ENCODE measurements at regions not wholly inside any gene's neighbourhood (a gene's known extent, or its start where the extent isn't known, plus 50 kb on each side); places are given as distances from the start of the nearest gene placed in this dataset.
"Not testable (repeated sequence)": the region's sequence is repeated elsewhere in the genome, so short reads cannot be mapped to it uniquely, and the experiment has no call there.

GRCh38 chr16:55016515-55016914 lies 85.8 kb downstream of the IRX5 start:
- DNase-seq, result no peak

DNA sequence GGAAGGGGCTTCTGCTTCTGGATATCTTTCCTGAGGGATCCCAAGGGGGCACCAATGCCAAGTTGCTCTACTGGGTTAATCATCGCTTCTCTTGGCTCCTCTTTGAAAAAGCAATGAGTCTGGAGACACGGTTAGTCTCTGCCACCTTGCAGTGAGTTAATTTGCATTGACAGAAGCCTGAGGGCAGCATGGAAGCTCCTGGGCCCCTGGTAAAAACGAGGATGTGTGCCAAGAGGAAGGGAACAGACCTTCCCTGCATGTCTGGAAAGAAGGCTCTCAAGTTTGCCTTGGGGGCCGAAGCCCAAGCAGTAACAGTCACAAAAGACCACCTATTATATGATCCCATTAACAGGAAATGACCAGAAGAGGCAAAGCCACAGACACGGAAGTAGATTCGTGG lies 86.7 kb downstream of the IRX5 start:
- DNase-seq, result no peak

DNA sequence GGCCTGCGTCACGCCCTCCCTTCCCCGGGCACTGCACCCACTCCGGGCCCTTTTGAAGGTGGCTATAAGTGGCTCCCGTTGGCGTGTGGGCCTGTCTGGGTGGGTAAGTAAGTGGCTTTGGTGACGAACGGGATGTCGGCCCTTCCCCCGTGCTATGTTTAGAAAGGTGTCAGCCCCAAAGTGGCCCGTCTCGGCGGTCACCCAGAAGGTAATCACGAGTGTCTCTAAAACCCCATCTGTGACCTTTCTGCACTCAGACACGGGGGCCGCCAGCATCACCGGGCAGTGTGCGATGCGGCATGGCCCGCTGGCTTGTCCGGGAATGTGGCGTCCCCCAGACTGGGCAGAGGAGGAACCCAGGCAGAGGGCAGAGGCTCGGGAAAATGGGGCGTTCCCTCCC lies 88.2 kb downstream of the IRX5 start:
- no peak for DNase-seq

DNA sequence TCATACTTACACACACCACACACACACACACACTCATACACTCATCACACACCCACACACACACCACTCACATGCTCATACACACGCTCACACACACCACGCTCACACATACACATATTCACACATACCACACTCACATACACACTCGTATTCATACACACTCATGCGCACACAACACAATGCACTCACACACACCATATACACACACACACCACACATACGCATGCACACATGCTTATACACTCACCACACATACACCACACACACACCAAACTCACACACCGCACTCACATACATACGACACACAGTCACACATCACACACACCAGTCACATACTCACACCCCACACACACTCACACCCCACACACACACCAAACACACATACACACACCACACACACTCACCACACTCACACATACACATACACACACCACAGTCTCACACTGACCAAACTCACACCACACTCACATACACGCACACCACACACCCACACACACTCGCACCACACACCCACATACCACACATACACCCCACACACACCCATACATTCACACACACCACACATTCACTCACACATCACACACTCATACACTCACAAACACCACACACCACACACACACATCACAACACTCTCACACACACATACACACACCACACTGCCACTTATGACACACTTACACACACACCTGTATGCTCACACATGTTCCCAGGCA lies 88.9 kb downstream of the IRX5 start:
- DNase-seq, result no peak

GRCh38 chr16:55021595-55022475 lies 91.2 kb downstream of the IRX5 start:
- DNase-seq, result peak; percentile 7

- DNase-seq, result not testable (repeated sequence)
Observed at GRCh38 chr16:55027260-55027659, 96.6 kb downstream of the IRX5 start.

DNA sequence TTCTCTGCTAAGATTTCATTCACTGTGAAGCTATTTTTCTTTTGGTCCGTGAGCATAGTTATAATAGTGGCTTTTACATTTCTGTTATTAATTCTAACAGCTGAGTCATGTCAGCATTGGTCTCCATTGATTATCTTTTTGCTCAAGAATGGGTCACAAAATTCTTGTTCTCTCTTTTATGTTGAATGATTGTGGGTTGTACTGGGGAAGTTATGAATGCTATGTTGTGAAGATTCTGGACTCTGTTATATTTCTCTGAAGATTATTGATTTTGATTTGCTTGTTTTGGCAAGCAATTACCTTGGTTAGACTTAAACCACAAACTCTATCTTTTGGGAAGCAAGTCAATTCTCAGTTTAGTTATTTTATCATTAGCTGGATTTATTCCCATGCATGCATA lies 98.8 kb downstream of the IRX5 start:
- no peak for DNase-seq

GRCh38 chr16:55030944-55031343 lies 100.3 kb downstream of the IRX5 start:
- no peak for DNase-seq

- DNase-seq, result no peak
Observed at GRCh38 chr16:55031481-55031880, 100.8 kb downstream of the IRX5 start.

GRCh38 chr16:55033225-55034156 lies 102.8 kb downstream of the IRX5 start:
- DNase-seq, result no peak

DNA sequence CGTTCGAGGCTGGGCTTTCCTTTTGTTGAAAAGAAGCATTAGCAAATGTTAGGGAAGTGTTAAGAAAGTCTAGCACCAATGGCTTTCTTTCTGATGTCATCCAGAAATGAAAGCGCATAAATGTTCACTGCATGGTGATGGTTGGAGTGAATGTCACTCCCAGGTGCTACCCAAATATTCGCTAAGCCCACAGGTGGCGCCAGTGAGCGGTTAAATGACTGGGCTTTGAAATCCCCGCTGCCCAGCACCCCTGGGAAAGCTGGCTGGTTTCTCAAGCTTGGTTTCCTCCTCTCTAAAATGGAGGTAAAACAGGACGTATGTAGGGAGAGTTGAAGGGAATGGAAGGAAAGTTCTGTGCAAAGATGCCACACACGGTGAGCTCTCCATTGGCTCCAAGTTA lies 104.4 kb downstream of the IRX5 start:
- DNase-seq, result peak; percentile 56

- no peak for DNase-seq
Observed at GRCh38 chr16:55035956-55036355, 105.3 kb downstream of the IRX5 start.

- no peak for DNase-seq
Observed at GRCh38 chr16:55036371-55036821, 105.7 kb downstream of the IRX5 start.

- DNase-seq, result no peak
Observed at GRCh38 chr16:55037046-55037445, 106.4 kb downstream of the IRX5 start.

- DNase-seq, result no peak
Observed at GRCh38 chr16:55037966-55038365, 107.3 kb downstream of the IRX5 start.

- DNase-seq, result no peak
Observed at GRCh38 chr16:55039042-55039441, 108.4 kb downstream of the IRX5 start.

- DNase-seq, result no peak
Observed at GRCh38 chr16:55039511-55039910, 108.8 kb downstream of the IRX5 start.

DNA sequence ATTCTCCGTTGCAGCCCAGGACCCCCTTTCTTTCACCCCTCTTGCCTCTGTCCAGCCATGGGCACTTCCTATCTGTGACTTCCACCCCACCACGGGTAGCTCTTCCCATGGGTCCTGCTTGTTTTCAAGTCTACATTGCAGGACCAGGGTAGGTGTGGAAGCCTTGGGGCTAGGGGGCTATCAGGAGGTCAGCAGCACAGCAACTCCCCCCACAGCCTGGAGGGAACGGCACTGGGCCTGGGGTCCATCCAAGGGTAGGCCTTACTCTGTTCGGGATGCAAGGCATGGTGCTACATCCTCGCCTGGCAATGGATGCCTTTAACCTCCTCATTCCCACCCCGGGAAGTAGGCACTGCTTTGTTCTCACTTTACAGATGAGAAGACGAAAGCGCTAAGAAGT lies 109.3 kb downstream of the IRX5 start:
- DNase-seq, result no peak

- DNase-seq, result no peak
Observed at GRCh38 chr16:55040366-55041086, 109.9 kb downstream of the IRX5 start.

DNA sequence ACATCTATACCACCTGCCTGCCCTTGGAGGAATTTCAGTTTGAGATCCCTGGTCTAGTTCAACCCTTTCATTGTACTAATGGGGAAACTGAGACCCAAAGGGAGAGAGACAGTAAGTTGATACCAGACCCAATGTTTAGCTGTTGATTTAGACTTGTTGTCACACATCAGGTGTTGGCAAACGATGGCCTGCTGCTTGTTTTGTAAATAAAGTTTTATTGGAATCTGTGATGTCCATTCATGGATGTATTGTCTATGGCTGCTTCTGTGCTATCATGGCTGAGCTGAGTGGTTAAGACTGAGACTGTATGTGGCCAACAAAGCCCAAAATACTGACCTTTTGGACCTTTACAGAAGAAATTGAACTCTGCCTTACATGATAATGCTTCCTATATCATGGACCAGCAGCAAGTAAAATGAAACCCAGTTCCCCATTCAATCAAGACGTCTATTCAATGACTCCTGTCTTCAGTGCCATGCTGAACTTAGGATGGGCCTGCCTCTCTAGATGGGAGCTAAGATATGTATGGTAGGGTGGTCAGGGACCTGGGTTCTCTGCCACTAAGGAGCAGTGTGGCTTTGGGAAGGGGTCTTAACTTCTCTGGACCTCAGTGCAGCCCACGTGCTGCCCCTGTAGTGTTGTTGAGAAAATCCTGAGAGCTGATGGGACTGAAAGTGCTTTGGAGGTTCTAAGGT lies 111.0 kb downstream of the IRX5 start:
- DNase-seq, result no peak

DNA sequence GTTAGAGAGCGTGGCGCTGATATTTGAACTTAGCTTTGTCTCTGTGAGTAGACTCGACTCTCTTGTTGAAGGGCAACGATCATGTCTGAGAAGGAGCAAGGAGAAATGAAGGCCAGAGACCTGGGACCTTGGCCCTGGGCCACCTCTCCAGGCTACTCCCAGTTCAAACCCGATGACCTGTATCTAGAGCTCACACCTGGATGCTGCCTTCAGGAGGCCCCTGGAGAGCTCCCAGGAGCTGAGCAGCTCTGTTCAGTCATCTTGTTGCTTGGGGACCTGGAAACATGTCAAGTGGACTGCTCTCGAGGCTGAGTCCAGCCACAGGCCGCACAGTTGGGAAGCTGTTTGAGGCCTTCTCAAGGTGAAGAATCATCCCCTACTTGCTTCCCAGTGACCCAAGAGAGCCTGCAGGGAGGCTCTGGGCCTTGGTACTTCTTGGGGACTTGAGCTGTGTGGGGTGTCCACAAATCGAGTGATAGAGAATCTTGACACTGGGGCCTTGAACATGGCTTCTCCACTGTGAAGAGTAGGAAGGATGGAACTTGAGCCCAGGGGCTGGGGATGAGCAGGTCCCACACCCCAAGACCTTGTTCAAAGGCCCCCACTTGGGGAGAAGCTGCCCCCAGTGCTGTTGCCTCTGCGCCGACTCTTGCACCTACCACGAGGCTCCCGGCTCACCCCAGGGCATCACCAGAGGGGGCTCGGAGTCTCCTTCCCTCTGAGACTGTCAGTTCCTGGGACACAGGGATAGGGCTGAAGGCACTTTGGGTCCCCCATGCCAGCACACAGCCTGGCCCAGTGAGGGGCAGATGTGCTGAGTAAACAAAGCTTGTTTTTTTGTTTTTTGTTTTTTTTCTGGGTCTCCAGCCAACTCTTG lies 112.1 kb downstream of the IRX5 start:
- no peak for DNase-seq
